ENCODE measurements at regions not wholly inside any gene's neighbourhood (a gene's known extent, or its start where the extent isn't known, plus 50 kb on each side); places are given as distances from the start of the nearest gene placed in this dataset.

GRCh38 chr20:52798124-52798523, 174.0 kb upstream of the TSHZ2 start:
- no peak for TF ChIP-seq NFE2L2 (IDR thresholded peaks at IDR 0.05; ENCODE audit: low read depth, low read length)
- TF ChIP-seq MXI1 (IDR thresholded peaks at IDR 0.05; ENCODE audit: borderline replicate concordance, low read depth, low read length): no peak
- TF ChIP-seq BHLHE40 (IDR thresholded peaks at IDR 0.05; ENCODE audit: low read depth, low read length): no peak
- no peak for TF ChIP-seq USF2 (IDR thresholded peaks at IDR 0.05; ENCODE audit: low read depth, low read length)
- TF ChIP-seq POLR2A (IDR thresholded peaks at IDR 0.05; ENCODE audit: low read depth, low read length): no peak
- no peak for TF ChIP-seq RFX5 (IDR thresholded peaks at IDR 0.05; ENCODE audit: low read depth, low read length)
- no peak for TF ChIP-seq MAFK (IDR thresholded peaks at IDR 0.05; ENCODE audit: low read depth, low read length)
- no peak for TF ChIP-seq MAZ (IDR thresholded peaks at IDR 0.05; ENCODE audit: borderline replicate concordance, low read depth, low read length)
- no peak for TF ChIP-seq ELK1 (IDR thresholded peaks at IDR 0.05; ENCODE audit: borderline replicate concordance, low read depth, low read length)
- TF ChIP-seq CTCF (conservative IDR thresholded peaks at IDR 0.05; ENCODE audit: low read depth, low read length): no peak
- no peak for TF ChIP-seq RAD21 (IDR thresholded peaks at IDR 0.05; ENCODE audit: low read length)
- no peak for TF ChIP-seq CHD1 (IDR thresholded peaks at IDR 0.05; ENCODE audit: low read depth, low read length)
- TF ChIP-seq FOS (IDR thresholded peaks at IDR 0.05; ENCODE audit: low read depth, low read length): no peak
- Histone ChIP-seq H4K91ac (ENCODE audit: insufficient read depth, low read depth, low read length) (no peak overlapping the region), H4K8ac (ENCODE audit: low read depth in 2 of 2, low read length in 2 of 2) (no peak overlapping the region), H3K56ac (ENCODE audit: extremely low read depth, insufficient read depth, low read length) (no peak overlapping the region), H2AK9ac (replicated peaks; ENCODE audit: low read depth, low read length, poor library complexity) (no peak overlapping the region), H2BK120ac (ENCODE audit: low read depth, low read length) (no peak overlapping the region), H2BK5ac (ENCODE audit: low read depth, low read length, poor library complexity, severe bottlenecking) (no peak overlapping the region), H2BK15ac (ENCODE audit: low read depth, low read length) (no peak overlapping the region), H2AFZ (replicated peaks; ENCODE audit: low read length, poor library complexity) (no peak overlapping the region), H3K27ac (ENCODE audit: insufficient read depth, low read length) (no peak overlapping the region), H4K5ac (ENCODE audit: low read depth, low read length) (no peak overlapping the region), H3K4me3 (ENCODE audit: insufficient read depth, low read depth, low read length) (no peak overlapping the region), H3K23ac (ENCODE audit: low read depth, low read length) (no peak overlapping the region), H3K27me3 (ENCODE audit: control insufficient read depth, insufficient read depth, low read length) (no peaks in the 10 kb centered on the region), H4K20me1 (ENCODE audit: insufficient read depth, low read length) (no peaks in the 10 kb centered on the region), H3K9ac (ENCODE audit: low read depth, low read length) (no peak overlapping the region), H3K4me2 (ENCODE audit: low read depth, low read length) (no peak overlapping the region), H3K9me3 (ENCODE audit: control insufficient read depth, insufficient read depth, low read length) (no peaks in the 10 kb centered on the region), H3K79me1 (ENCODE audit: low read depth in 1 of 2, low read length in 2 of 2) (no peaks in the 10 kb centered on the region), H2BK20ac (ENCODE audit: low read depth, low read length) (no peak overlapping the region), H3K4ac (ENCODE audit: low read depth, low read length) (no peak overlapping the region), H3K18ac (ENCODE audit: low read depth, low read length) (no peak overlapping the region), H3K36me3 (ENCODE audit: control insufficient read depth, insufficient read depth, low read length) (no peaks in the 10 kb centered on the region), H3K14ac (replicated peaks; ENCODE audit: low read depth, low read length) (no peak overlapping the region), H3K4me1 (ENCODE audit: control insufficient read depth, insufficient read depth, low read length) (no peaks in the 10 kb centered on the region), H2AK5ac (ENCODE audit: low read depth, low read length) (no peak overlapping the region), H3K9me1 (ENCODE audit: insufficient read depth, low read length) (no peaks in the 10 kb centered on the region)
- dilution Hi-C loops (cut with HindIII; ENCODE audit: low sequenced_read_pairs, unreplicated experiment): no loop called here
- ATAC-seq (ENCODE audit: low read depth) (no peak), DNase-seq (no peak)
- CTCF ChIA-PET: interaction anchor here (1.0 kb wide), 1 partner anchor 11 kb away, joined by 3 read pairs; no protein-coding TSS in a partner anchor
- POLR2A ChIA-PET (ENCODE audit: unreplicated experiment): no interaction called here
- BruUV-seq (replicated peaks): no TSS peak
- in situ Hi-C loops (cut with MboI; ENCODE audit: low sequenced_read_pairs): no loop called here
- intact Hi-C loops (cut with micrococcal nuclease): loop anchor here (10.0 kb wide), 1 partner anchor 483 kb away; no protein-coding TSS in a partner anchor
- WGBS, 2 experiments (ENCODE audit: extremely low coverage in 2 of 2, insufficient read length in 1 of 2): 83% methylated on average over 1 of the region's 1 CpG; no CpG with 5 or more reads in 1 of the 2 experiments

Measured in IMR-90 (cell line).